ENCODE measurements at regions not wholly inside any gene's neighbourhood (a gene's known extent, or its start where the extent isn't known, plus 50 kb on each side); places are given as distances from the start of the nearest gene placed in this dataset.

DNA sequence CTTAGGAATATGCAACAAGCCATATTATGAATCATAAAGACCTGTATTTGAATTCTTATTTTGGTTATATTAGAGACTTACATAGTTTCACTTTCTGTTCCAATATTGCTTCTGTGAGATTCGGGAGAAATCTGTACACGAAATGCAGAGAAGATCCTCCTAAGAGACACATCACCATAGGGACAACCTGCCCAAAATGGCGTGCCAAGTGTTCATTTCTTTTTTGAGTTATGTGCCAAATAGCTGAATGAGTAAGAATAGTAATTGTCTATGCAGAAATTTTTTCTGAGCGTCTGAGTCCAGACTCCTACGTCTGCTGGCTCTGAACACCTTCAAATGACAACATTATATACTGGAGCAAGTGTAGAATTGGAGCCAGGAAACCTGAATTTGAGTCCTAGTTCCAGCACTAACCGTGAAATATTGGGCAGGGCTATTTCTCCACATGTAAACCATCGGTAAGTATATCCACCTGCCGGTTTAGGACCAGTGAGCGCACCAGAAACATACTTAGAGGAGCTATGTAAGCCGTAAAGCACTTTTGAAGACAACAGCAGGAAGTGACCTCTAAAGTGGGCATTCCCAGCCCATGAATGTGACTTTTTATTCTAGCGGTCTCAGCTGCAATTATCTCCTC is 163.9 kb upstream of the DMRT1 start:
- peak; percentile 64 to 67 for ATAC-seq
- H3K4me1 ChIP-seq = peaks cover 18 to 19% of the 10 kb centered on the region in 2 donors
- intact Hi-C loops (cut with DNase I; ENCODE audit: low total_unique reads) = no loop called here
- in situ Hi-C loops (cut with MboI; ENCODE audit: low sequenced_read_pairs in 4 of 4) = loop anchor here in 1 of 4 donors (10.0 kb wide), 1 partner anchor 63 kb away; no protein-coding TSS in a partner anchor
- H3K27ac ChIP-seq = peak overlapping the region in 3 of 4 donors; percentile 33 to 70 (median 36)
- H3K9me3 ChIP-seq = no peaks in the 10 kb centered on the region
- no peaks in the 10 kb centered on the region for H3K36me3 ChIP-seq
- DNase-seq = no peak
- H3K4me3 ChIP-seq = peak overlapping the region; percentile 45 to 71 (median 52)
- TF ChIP-seq CTCF (IDR thresholded peaks at IDR 0.05 in 4 of 5, conservative IDR thresholded peaks at IDR 0.05 in 1 of 5) (no peak), POLR2A (IDR thresholded peaks at IDR 0.05) (no peak)
- no peaks in the 10 kb centered on the region for H3K27me3 ChIP-seq

DNA sequence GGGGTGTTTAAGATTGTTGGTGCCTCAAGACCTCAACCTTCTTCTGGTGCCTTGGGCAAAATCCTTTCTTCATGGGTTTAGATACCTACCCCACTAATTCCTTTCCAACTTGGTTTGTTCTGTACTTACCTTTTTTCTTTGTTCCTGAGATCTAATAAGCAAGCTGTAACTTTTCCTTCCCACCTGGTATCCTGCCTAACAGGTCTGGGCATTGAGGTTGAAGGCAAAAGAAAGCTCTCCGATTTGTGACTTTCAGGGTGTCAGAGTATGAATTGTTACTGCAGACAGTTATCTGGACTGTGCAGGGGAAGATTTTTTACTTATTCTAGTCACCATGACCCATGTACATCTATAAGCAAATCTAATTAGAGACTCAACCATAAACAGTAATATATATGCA is 162.6 kb upstream of the DMRT1 start:
- intact Hi-C loops (cut with DNase I; ENCODE audit: low total_unique reads) = no loop called here
- Histone ChIP-seq H3K27me3 (no peaks in the 10 kb centered on the region), H3K36me3 (no peaks in the 10 kb centered on the region), H3K4me1 (peaks cover 23 to 25% of the 10 kb centered on the region in 2 donors), H3K9me3 (no peaks in the 10 kb centered on the region), H3K4me3 (no peak overlapping the region), H3K27ac (no peak overlapping the region)
- ATAC-seq = no peak
- in situ Hi-C loops (cut with MboI; ENCODE audit: low sequenced_read_pairs in 4 of 4) = loop anchor here in 1 of 4 donors (10.0 kb wide), 1 partner anchor 64 kb away; no protein-coding TSS in a partner anchor
- no peak for DNase-seq
- no peak for TF ChIP-seq CTCF (IDR thresholded peaks at IDR 0.05 in 4 of 5, conservative IDR thresholded peaks at IDR 0.05 in 1 of 5)
- no peak for TF ChIP-seq POLR2A (IDR thresholded peaks at IDR 0.05)

DNA sequence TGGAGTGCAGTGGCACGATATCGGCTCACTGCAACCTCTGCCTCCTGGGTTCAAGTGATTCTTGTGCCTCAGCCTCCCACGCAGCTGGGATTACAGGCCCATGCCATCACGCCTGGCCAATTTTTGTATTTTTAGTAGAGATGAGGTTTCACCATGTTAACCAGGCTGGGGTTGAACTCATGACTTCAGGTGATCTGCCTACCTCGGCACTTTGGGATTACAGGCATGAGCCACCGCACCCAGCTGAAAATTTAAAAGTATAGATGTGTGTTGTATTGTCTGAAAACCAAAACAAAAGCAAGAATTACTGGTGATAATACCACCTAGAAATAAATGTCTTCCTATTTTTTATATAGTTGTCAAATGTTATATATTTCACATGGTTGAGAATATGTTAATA is 162.0 kb upstream of the DMRT1 start:
- no peaks in the 10 kb centered on the region for H3K36me3 ChIP-seq
- ATAC-seq (no peak), DNase-seq (no peak)
- no peak overlapping the region for H3K4me3 ChIP-seq
- TF ChIP-seq POLR2A (IDR thresholded peaks at IDR 0.05) (no peak), CTCF (IDR thresholded peaks at IDR 0.05 in 4 of 5, conservative IDR thresholded peaks at IDR 0.05 in 1 of 5) (no peak)
- in situ Hi-C loops (cut with MboI; ENCODE audit: low sequenced_read_pairs in 4 of 4) (loop anchor here in 1 of 4 donors (10.0 kb wide), 1 partner anchor 65 kb away; no protein-coding TSS in a partner anchor), intact Hi-C loops (cut with DNase I; ENCODE audit: low total_unique reads) (no loop called here)
- no peaks in the 10 kb centered on the region for H3K27me3 ChIP-seq
- H3K9me3 ChIP-seq = no peaks in the 10 kb centered on the region
- peaks cover 24 to 28% of the 10 kb centered on the region in 2 donors for H3K4me1 ChIP-seq
- H3K27ac ChIP-seq = no peak overlapping the region

GRCh38 chr9:680106-680505 is 161.4 kb upstream of the DMRT1 start:
- H3K4me1 ChIP-seq = peaks cover 30 to 34% of the 10 kb centered on the region in 2 donors
- intact Hi-C loops (cut with DNase I; ENCODE audit: low total_unique reads) = no loop called here
- no peaks in the 10 kb centered on the region for H3K27me3 ChIP-seq
- no peak overlapping the region for H3K4me3 ChIP-seq
- H3K36me3 ChIP-seq = no peaks in the 10 kb centered on the region
- in situ Hi-C loops (cut with MboI; ENCODE audit: low sequenced_read_pairs in 4 of 4) = no loop called here
- no peaks in the 10 kb centered on the region for H3K9me3 ChIP-seq
- ATAC-seq (no peak), DNase-seq (no peak)
- TF ChIP-seq POLR2A (IDR thresholded peaks at IDR 0.05) (no peak), CTCF (IDR thresholded peaks at IDR 0.05 in 4 of 5, conservative IDR thresholded peaks at IDR 0.05 in 1 of 5) (no peak)
- no peak overlapping the region for H3K27ac ChIP-seq
